ENCODE measurements at regions not wholly inside any gene's neighbourhood (a gene's known extent, or its start where the extent isn't known, plus 50 kb on each side); places are given as distances from the start of the nearest gene placed in this dataset.

DNA sequence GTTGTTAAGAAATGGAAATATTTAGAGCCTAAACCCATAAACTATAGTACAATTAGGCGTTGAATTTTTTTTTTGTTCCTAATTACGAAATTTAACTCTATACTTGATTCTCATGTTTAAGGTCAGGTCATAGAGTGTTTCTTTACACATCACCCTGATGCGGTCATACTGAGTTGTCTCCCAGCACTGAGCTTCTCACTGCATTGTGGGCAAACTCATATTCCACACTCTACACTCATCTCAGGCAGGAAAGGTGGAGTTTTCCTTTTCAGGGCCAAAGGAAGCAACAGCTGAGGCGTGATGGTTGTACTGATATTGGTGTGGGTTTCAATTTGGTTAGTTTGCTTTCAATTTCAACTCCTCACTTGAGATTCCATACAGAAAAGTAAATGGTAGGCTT lies 75.4 kb downstream of the FAT4 start:
- Mint-ChIP-seq H3K4me1 (peaks cover 20% of the 10 kb centered on the region), H3K4me3 (no peak overlapping the region), H3K27ac (no peak overlapping the region), H3K36me3 (peaks cover 7% of the 10 kb centered on the region), H3K9me3 (peaks cover 9% of the 10 kb centered on the region), H3K27me3 (ENCODE audit: low read depth) (no peaks in the 10 kb centered on the region)
- DNase-seq (ENCODE audit: low spot score) (no peak), ATAC-seq (no peak)
- ChIA-PET CTCF (no interaction called here), POLR2A (no interaction called here)
- TF ChIP-seq, protein P1, sequence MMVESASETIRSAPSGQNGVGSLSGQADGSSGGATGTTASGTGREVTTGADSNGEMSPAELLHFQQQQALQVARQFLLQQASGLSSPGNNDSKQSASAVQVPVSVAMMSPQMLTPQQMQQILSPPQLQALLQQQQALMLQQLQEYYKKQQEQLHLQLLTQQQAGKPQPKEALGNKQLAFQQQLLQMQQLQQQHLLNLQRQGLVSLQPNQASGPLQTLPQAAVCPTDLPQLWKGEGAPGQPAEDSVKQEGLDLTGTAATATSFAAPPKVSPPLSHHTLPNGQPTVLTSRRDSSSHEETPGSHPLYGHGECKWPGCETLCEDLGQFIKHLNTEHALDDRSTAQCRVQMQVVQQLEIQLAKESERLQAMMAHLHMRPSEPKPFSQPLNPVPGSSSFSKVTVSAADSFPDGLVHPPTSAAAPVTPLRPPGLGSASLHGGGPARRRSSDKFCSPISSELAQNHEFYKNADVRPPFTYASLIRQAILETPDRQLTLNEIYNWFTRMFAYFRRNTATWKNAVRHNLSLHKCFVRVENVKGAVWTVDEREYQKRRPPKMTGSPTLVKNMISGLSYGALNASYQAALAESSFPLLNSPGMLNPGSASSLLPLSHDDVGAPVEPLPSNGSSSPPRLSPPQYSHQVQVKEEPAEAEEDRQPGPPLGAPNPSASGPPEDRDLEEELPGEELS (CRISPR knock-in tag; IDR thresholded peaks at IDR 0.05): no peak
- TF ChIP-seq, protein P2, sequence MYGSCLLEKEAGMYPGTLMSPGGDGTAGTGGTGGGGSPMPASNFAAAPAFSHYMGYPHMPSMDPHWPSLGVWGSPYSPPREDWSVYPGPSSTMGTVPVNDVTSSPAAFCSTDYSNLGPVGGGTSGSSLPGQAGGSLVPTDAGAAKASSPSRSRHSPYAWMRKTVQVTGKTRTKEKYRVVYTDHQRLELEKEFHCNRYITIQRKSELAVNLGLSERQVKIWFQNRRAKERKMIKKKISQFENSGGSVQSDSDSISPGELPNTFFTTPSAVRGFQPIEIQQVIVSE (CRISPR knock-in tag; IDR thresholded peaks at IDR 0.05; ENCODE audit: borderline replicate concordance): no peak
- TF ChIP-seq FOXJ3 (CRISPR knock-in tag; IDR thresholded peaks at IDR 0.05; ENCODE audit: borderline replicate concordance): no peak
- no peak for TF ChIP-seq ZNF121 (CRISPR knock-in tag; IDR thresholded peaks at IDR 0.05)
- TF ChIP-seq TEAD4 (CRISPR knock-in tag; IDR thresholded peaks at IDR 0.05): no peak
- TF ChIP-seq USF2 (CRISPR knock-in tag; IDR thresholded peaks at IDR 0.05): no peak
- no peak for TF ChIP-seq E2F1 (CRISPR knock-in tag; IDR thresholded peaks at IDR 0.05)
- TF ChIP-seq, protein P3, sequence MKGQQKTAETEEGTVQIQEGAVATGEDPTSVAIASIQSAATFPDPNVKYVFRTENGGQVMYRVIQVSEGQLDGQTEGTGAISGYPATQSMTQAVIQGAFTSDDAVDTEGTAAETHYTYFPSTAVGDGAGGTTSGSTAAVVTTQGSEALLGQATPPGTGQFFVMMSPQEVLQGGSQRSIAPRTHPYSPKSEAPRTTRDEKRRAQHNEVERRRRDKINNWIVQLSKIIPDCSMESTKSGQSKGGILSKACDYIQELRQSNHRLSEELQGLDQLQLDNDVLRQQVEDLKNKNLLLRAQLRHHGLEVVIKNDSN (CRISPR knock-in tag; IDR thresholded peaks at IDR 0.05): no peak
- no peak for TF ChIP-seq ZNF138 (CRISPR knock-in tag; conservative IDR thresholded peaks at IDR 0.05)
- no peak for TF ChIP-seq NR1H2 (CRISPR knock-in tag; IDR thresholded peaks at IDR 0.05)

DNA sequence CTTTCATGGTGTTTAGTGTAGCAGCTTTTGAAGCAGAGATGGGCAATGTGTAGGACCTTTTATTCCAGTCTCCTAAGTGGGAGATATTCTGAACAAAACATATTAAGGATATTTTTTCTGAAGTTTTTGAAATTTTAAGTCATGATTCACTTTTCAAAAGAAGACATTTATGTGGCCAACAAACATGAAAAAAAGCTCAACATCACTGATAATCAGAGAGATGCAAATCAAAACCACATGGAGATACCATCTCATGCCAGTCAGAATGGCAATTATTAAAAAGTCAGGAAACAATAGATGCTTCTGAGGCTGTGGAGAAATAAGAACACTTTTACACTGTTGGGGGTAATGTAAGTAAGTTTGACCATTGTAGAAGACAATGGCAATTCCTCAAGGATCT lies 76.0 kb downstream of the FAT4 start:
- DNase-seq (ENCODE audit: low spot score) (no peak), ATAC-seq (no peak)
- peaks cover 9% of the 10 kb centered on the region for H3K9me3 Mint-ChIP-seq
- H3K4me3 Mint-ChIP-seq: no peak overlapping the region
- no peak overlapping the region for H3K27ac Mint-ChIP-seq
- peaks cover 20% of the 10 kb centered on the region for H3K4me1 Mint-ChIP-seq
- no peak for TF ChIP-seq IRF2 (CRISPR knock-in tag; IDR thresholded peaks at IDR 0.05; ENCODE audit: borderline replicate concordance, low read depth)
- TF ChIP-seq, protein P4, sequence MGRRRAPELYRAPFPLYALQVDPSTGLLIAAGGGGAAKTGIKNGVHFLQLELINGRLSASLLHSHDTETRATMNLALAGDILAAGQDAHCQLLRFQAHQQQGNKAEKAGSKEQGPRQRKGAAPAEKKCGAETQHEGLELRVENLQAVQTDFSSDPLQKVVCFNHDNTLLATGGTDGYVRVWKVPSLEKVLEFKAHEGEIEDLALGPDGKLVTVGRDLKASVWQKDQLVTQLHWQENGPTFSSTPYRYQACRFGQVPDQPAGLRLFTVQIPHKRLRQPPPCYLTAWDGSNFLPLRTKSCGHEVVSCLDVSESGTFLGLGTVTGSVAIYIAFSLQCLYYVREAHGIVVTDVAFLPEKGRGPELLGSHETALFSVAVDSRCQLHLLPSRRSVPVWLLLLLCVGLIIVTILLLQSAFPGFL (CRISPR knock-in tag; IDR thresholded peaks at IDR 0.05; ENCODE audit: borderline replicate concordance): no peak
- H3K36me3 Mint-ChIP-seq: peaks cover 7% of the 10 kb centered on the region
- ChIA-PET CTCF (no interaction called here), POLR2A (no interaction called here)
- no peaks in the 10 kb centered on the region for H3K27me3 Mint-ChIP-seq (ENCODE audit: low read depth)

- Mint-ChIP-seq H3K9me3 (peaks cover 9% of the 10 kb centered on the region), H3K27me3 (ENCODE audit: low read depth) (no peaks in the 10 kb centered on the region), H3K4me1 (peaks cover 26% of the 10 kb centered on the region), H3K27ac (no peak overlapping the region), H3K36me3 (peaks cover 7% of the 10 kb centered on the region), H3K4me3 (no peak overlapping the region)
- no peak for ATAC-seq
- no peak for DNase-seq (ENCODE audit: low spot score)
- TF ChIP-seq ZNF121 (CRISPR knock-in tag; IDR thresholded peaks at IDR 0.05) (no peak), USF2 (CRISPR knock-in tag; IDR thresholded peaks at IDR 0.05) (no peak), TEAD1 (CRISPR knock-in tag; IDR thresholded peaks at IDR 0.05) (no peak), IRF2 (CRISPR knock-in tag; IDR thresholded peaks at IDR 0.05; ENCODE audit: borderline replicate concordance, low read depth) (no peak), ATF1 (CRISPR knock-in tag; IDR thresholded peaks at IDR 0.05) (no peak), FOXJ3 (CRISPR knock-in tag; IDR thresholded peaks at IDR 0.05; ENCODE audit: borderline replicate concordance) (no peak), NR1H2 (CRISPR knock-in tag; IDR thresholded peaks at IDR 0.05) (no peak)
- TF ChIP-seq, protein P5, sequence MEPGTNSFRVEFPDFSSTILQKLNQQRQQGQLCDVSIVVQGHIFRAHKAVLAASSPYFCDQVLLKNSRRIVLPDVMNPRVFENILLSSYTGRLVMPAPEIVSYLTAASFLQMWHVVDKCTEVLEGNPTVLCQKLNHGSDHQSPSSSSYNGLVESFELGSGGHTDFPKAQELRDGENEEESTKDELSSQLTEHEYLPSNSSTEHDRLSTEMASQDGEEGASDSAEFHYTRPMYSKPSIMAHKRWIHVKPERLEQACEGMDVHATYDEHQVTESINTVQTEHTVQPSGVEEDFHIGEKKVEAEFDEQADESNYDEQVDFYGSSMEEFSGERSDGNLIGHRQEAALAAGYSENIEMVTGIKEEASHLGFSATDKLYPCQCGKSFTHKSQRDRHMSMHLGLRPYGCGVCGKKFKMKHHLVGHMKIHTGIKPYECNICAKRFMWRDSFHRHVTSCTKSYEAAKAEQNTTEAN (CRISPR knock-in tag; IDR thresholded peaks at IDR 0.05): no peak
- ChIA-PET CTCF (interaction anchor here (0.6 kb wide), 1 partner anchor 591 kb away, joined by 3 read pairs; no protein-coding TSS in a partner anchor), POLR2A (no interaction called here)
These were observed 77.9 kb downstream of the FAT4 start for GRCh38 chr4:125392694-125393093.
